H1 (cell line): ENCODE measurements at regions not wholly inside any gene's neighbourhood (a gene's known extent, or its start where the extent isn't known, plus 50 kb on each side); places are given as distances from the start of the nearest gene placed in this dataset.

ENCODE experiments used
- CTCF ChIA-PET: fragments of 300-600 bp; sonication (Branson Sonifier 250); formaldehyde crosslinking; loops from one replicate; lab custom pipeline; 2021; ENCODE audit not compliant: partially characterized antibody; lab: Charles Lee
- POLR2A ChIA-PET: fragments of 300-600 bp; sonication (Branson Sonifier 250); formaldehyde crosslinking; loops from one replicate; lab custom pipeline; 2021; ENCODE audit warnings: inconsistent platforms; ENCODE audit not compliant: partially characterized antibody; lab: Charles Lee
- DNase-seq, 2 experiments: peaks; one replicate each; pipeline versions ENCODE4 v3.0.0 to v3.0.0-alpha.2; 2010 to 2022; ENCODE audit warnings: low spot score in 2 of 2, low read depth in 1 of 2, mixed read lengths in 1 of 2
- FAIRE-seq: peaks from 2 replicates; lab custom pipeline; 2011; peaks lifted over from hg19 to GRCh38; lab: Jason Lieb, UNC
- H2AFZ ChIP-seq: 2 replicates; pipeline ENCODE4 v1.8.1; 2012; ENCODE audit warnings: low read length, inconsistent platforms
- H2AK5ac ChIP-seq: 2 replicates; pipeline ENCODE4 v1.6.1; 2013; ENCODE audit warnings: low read depth, low read length
- H2BK120ac ChIP-seq: replicated peaks from 2 replicates; pipeline ENCODE3; 2013; ENCODE audit warnings: low read depth, low read length, inconsistent platforms
- H2BK12ac ChIP-seq: 2 replicates; pipeline ENCODE4 v1.6.1; 2013; ENCODE audit warnings: low read depth, low read length
- H2BK15ac ChIP-seq: 2 replicates; pipeline ENCODE4 v1.6.1; 2013; ENCODE audit warnings: low read length
- H2BK20ac ChIP-seq: 2 replicates; pipeline ENCODE4 v1.6.1; 2013; ENCODE audit warnings: low read length
- H2BK5ac ChIP-seq: 2 replicates; pipeline ENCODE4 v1.6.1; 2013; ENCODE audit warnings: low read depth, low read length
- H3K14ac ChIP-seq: 2 replicates; pipeline ENCODE4 v1.6.1; 2013; ENCODE audit warnings: inconsistent platforms; ENCODE audit not compliant: insufficient read length
- H3K18ac ChIP-seq: 2 replicates; pipeline ENCODE4 v1.6.1; 2013; ENCODE audit warnings: low read length; ENCODE audit errors: extremely low read depth
- H3K23ac ChIP-seq: 2 replicates; pipeline ENCODE4 v1.6.1; 2013; ENCODE audit warnings: inconsistent platforms; ENCODE audit not compliant: insufficient read length
- H3K23me2 ChIP-seq: 2 replicates; pipeline ENCODE4 v1.6.1; 2013; ENCODE audit warnings: low read depth, low read length
- H3K27ac ChIP-seq: 2 replicates; pipeline ENCODE4 v1.6.1; 2011; ENCODE audit warnings: low read depth, low read length, inconsistent platforms
- H3K27me3 ChIP-seq, 4 experiments: replicated peaks in 1 of 4; 1 replicate in 1 of 4; 2 replicates in 3 of 4; pipeline versions ENCODE4 v1.6.1 to v1.8.1; 2011 to 2013; ENCODE audit warnings: low read length in 3 of 4, mild to moderate bottlenecking in 3 of 4, inconsistent platforms in 2 of 4, mixed read lengths in 2 of 4, moderate library complexity in 1 of 4; ENCODE audit not compliant: control insufficient read depth in 3 of 4, insufficient read depth in 3 of 4; ENCODE audit errors: extremely low read depth in 1 of 4
- H3K36me3 ChIP-seq, 4 experiments: 2 replicates each; pipeline versions ENCODE4 v1.6.1 to v1.8.1; 2011 to 2013; ENCODE audit warnings: mild to moderate bottlenecking in 4 of 4, low read length in 3 of 4, moderate library complexity in 2 of 4, control low read depth in 1 of 4, inconsistent platforms in 1 of 4; ENCODE audit not compliant: insufficient read depth in 4 of 4, control insufficient read depth in 2 of 4
- H3K4ac ChIP-seq: replicated peaks from 2 replicates; pipeline ENCODE3; 2013; ENCODE audit warnings: low read length, low read depth, mixed read lengths, inconsistent platforms; ENCODE audit not compliant: insufficient read length
- H3K4me1 ChIP-seq, 4 experiments: replicated peaks in 1 of 4; 1 replicate in 1 of 4; 2 replicates in 3 of 4; pipeline versions ENCODE4 v1.6.1 to v1.8.1; 2011 to 2013; ENCODE audit warnings: low read length in 3 of 4, inconsistent platforms in 2 of 4, mixed read lengths in 1 of 4; ENCODE audit not compliant: insufficient read depth in 4 of 4, control insufficient read depth in 3 of 4
- H3K4me2 ChIP-seq, 2 experiments: 2 replicates each; pipeline versions ENCODE4 v1.6.1 to v1.8.1; 2011 to 2013; ENCODE audit warnings: low read depth in 2 of 2, low read length in 2 of 2, control low read depth in 1 of 2, inconsistent platforms in 1 of 2, mild to moderate bottlenecking in 1 of 2; ENCODE audit not compliant: insufficient read depth in 1 of 2
- H3K4me3 ChIP-seq, 4 experiments: fragments of 200-600, 300-600 bp in 1 of 4; sonication (generic), shearing (Covaris generic), sonication (Bioruptor Twin) in 1 of 4; 2 replicates each; pipeline versions ENCODE4 v1.5.1 to v1.8.1; 2011 to 2016; ENCODE audit warnings: low read length in 4 of 4, low read depth in 3 of 4, control low read depth in 2 of 4, inconsistent platforms in 2 of 4, mild to moderate bottlenecking in 2 of 4, mixed read lengths in 1 of 4, moderate library complexity in 1 of 4; ENCODE audit not compliant: insufficient read depth in 2 of 4; ENCODE audit errors: extremely low read depth in 1 of 4
- H3K56ac ChIP-seq: replicated peaks from 2 replicates; pipeline ENCODE3; 2013; ENCODE audit warnings: low read depth, mild to moderate bottlenecking, mixed read lengths, low read length, inconsistent platforms; ENCODE audit not compliant: insufficient read length
- H3K79me1 ChIP-seq: 2 replicates; pipeline ENCODE4 v1.6.1; 2013; ENCODE audit warnings: low read depth, low read length, control low read depth
- H3K79me2 ChIP-seq, 2 experiments: 2 replicates each; pipeline versions ENCODE4 v1.6.1 to v1.8.1; 2012 to 2013; ENCODE audit warnings: low read length in 2 of 2, mild to moderate bottlenecking in 2 of 2, inconsistent platforms in 1 of 2; ENCODE audit not compliant: insufficient read depth in 2 of 2, control insufficient read depth in 1 of 2
- H3K9ac ChIP-seq, 4 experiments: replicated peaks in 1 of 4; 1 replicate in 1 of 4; 2 replicates in 3 of 4; pipeline versions ENCODE4 v1.6.1 to v1.8.1; 2011 to 2013; ENCODE audit warnings: low read depth in 3 of 4, low read length in 3 of 4, control low read depth in 2 of 4, mild to moderate bottlenecking in 2 of 4, moderate library complexity in 2 of 4, inconsistent platforms in 1 of 4; ENCODE audit errors: extremely low read depth in 1 of 4
- H3K9me3 ChIP-seq, 2 experiments: 2 replicates each; pipeline versions ENCODE4 v1.6.1 to v1.8.1; 2012 to 2013; ENCODE audit warnings: mild to moderate bottlenecking in 2 of 2, moderate library complexity in 2 of 2, control low read depth in 1 of 2, inconsistent platforms in 1 of 2, low read depth in 1 of 2, low read length in 1 of 2, mixed read lengths in 1 of 2; ENCODE audit not compliant: insufficient read depth in 2 of 2
- H4K20me1 ChIP-seq, 2 experiments: replicated peaks in 1 of 2; 2 replicates each; pipeline versions ENCODE3 to v1.8.1; 2011 to 2013; ENCODE audit warnings: inconsistent platforms in 2 of 2, low read length in 2 of 2, mild to moderate bottlenecking in 1 of 2; ENCODE audit not compliant: insufficient read depth in 2 of 2, control insufficient read depth in 1 of 2
- H4K5ac ChIP-seq: 2 replicates; pipeline ENCODE4 v1.6.1; 2013; ENCODE audit warnings: low read length, low read depth, mixed read lengths, inconsistent platforms; ENCODE audit not compliant: insufficient read length
- H4K8ac ChIP-seq: 2 replicates; pipeline ENCODE4 v1.8.0; 2013; ENCODE audit warnings: mild to moderate bottlenecking, moderate library complexity, low read length, inconsistent platforms; ENCODE audit not compliant: insufficient read depth; ENCODE audit errors: extremely low read depth
- H4K91ac ChIP-seq: replicated peaks from 2 replicates; pipeline ENCODE3; 2013; ENCODE audit warnings: low read length, mixed read lengths, inconsistent platforms; ENCODE audit not compliant: insufficient read length
- BACH1 ChIP-seq: IDR thresholded peaks from 2 replicates; pipeline ENCODE4 v1.6.1; 2012; ENCODE audit warnings: low read length, improper control_type of control experiment
- BCL11A ChIP-seq, 2 experiments: IDR thresholded peaks; one replicate each; pipeline ENCODE4 v1.6.1; 2011; ENCODE audit warnings: low read depth in 2 of 2, low read length in 2 of 2, mild to moderate bottlenecking in 2 of 2
- CEBPB ChIP-seq: IDR thresholded peaks from 2 replicates; pipeline ENCODE4 v1.6.1; 2012; ENCODE audit warnings: low read depth, low read length
- CHD2 ChIP-seq: IDR thresholded peaks from 2 replicates; pipeline ENCODE4 v1.6.1; 2012; ENCODE audit warnings: low read length, improper control_type of control experiment
- CTBP2 ChIP-seq: IDR thresholded peaks from 2 replicates; pipeline ENCODE4 v1.7.0; 2011; ENCODE audit warnings: borderline replicate concordance, mild to moderate bottlenecking, moderate library complexity, mixed read lengths, low read length; ENCODE audit not compliant: insufficient read depth, insufficient read length
- EP300 ChIP-seq, 2 experiments: IDR thresholded peaks; 1 replicate in 1 of 2; 2 replicates in 1 of 2; pipeline ENCODE4 v1.6.1; 2011 to 2012; ENCODE audit warnings: low read depth in 2 of 2, low read length in 2 of 2, mild to moderate bottlenecking in 2 of 2, borderline replicate concordance in 1 of 2, inconsistent platforms in 1 of 2, moderate library complexity in 1 of 2
- GTF2F1 ChIP-seq: IDR thresholded peaks from 2 replicates; pipeline ENCODE4 v1.6.1; 2012; ENCODE audit warnings: low read depth, low read length, improper control_type of control experiment, borderline replicate concordance
- KDM5A ChIP-seq: fragments of 200-600 bp; IDR thresholded peaks from 2 replicates; pipeline ENCODE4 v1.7.1; 2012; ENCODE audit warnings: mild to moderate bottlenecking, low read length, inconsistent platforms, mixed read lengths
- MAX ChIP-seq: IDR thresholded peaks from 2 replicates; pipeline ENCODE4 v1.6.1; 2012; ENCODE audit warnings: inconsistent platforms
- RFX5 ChIP-seq: IDR thresholded peaks from 2 replicates; pipeline ENCODE4 v1.6.1; 2011; ENCODE audit warnings: low read depth, low read length, improper control_type of control experiment, borderline replicate concordance
- TCF12 ChIP-seq: IDR thresholded peaks from 2 replicates; pipeline ENCODE4 v1.6.1; 2011; ENCODE audit warnings: low read depth, mild to moderate bottlenecking, low read length
- YY1 ChIP-seq: IDR thresholded peaks from 2 replicates; pipeline ENCODE4 v1.6.1; 2011; ENCODE audit warnings: low read depth, mild to moderate bottlenecking, low read length
- WGBS, 2 experiments: shearing (Covaris generic) in 1 of 2; methylation state at CpG; one replicate each; pipeline versions ENCODE4 v1.1.6 to v1.1.7; 2013 to 2015; ENCODE audit warnings: low lambda C conversion rate in 2 of 2, mixed read lengths in 2 of 2, inconsistent platforms in 1 of 2, low coverage in 1 of 2, missing lambda C conversion rate in 1 of 2; ENCODE audit not compliant: insufficient replicate concordance in 2 of 2, insufficient coverage in 1 of 2, insufficient read length in 1 of 2; ENCODE audit errors: extremely low coverage in 1 of 2, missing lambda C conversion rate in 1 of 2; 5-methylcytosine and 5-hydroxymethylcytosine counted together

- H3K79me2 ChIP-seq: no peaks in the 10 kb centered on the region
- DNase-seq: no peak
- ChIA-PET CTCF (interaction anchor here (0.7 kb wide), 1 partner anchor 158 kb away, joined by 3 read pairs; no protein-coding TSS in a partner anchor), POLR2A (no interaction called here)
- H2BK5ac ChIP-seq: no peak overlapping the region
- H3K56ac ChIP-seq: no peak overlapping the region
- no peak for FAIRE-seq
- H3K27me3 ChIP-seq: no peaks in the 10 kb centered on the region
- H4K5ac ChIP-seq: no peak overlapping the region
- no peak overlapping the region for H2BK20ac ChIP-seq
- no peaks in the 10 kb centered on the region for H3K9me3 ChIP-seq
- no peak overlapping the region for H3K14ac ChIP-seq
- H4K20me1 ChIP-seq: no peaks in the 10 kb centered on the region
- no peak overlapping the region for H3K4ac ChIP-seq
- no peak overlapping the region for H2BK15ac ChIP-seq
- no peak overlapping the region for H4K91ac ChIP-seq
- no peak overlapping the region for H3K9ac ChIP-seq
- H2AK5ac ChIP-seq: no peak overlapping the region
- no peaks in the 10 kb centered on the region for H3K36me3 ChIP-seq
- H4K8ac ChIP-seq: no peak overlapping the region
- no peak overlapping the region for H2BK120ac ChIP-seq
- H3K23me2 ChIP-seq: no peaks in the 10 kb centered on the region; the same call in 1 of the 2 replicates
- no peak overlapping the region for H2AFZ ChIP-seq
- 84% methylated on average over 3 of the region's 3 CpGs; no CpG with 5 or more reads in 1 of the 2 experiments for WGBS, 2 experiments
- peaks cover 0 to 12% (median 5%) of the 10 kb centered on the region in 4 experiments; a peak in 4 of 7 replicates for H3K4me1 ChIP-seq
- H3K23ac ChIP-seq: no peak overlapping the region
- no peak overlapping the region for H2BK12ac ChIP-seq
- H3K27ac ChIP-seq: no peak overlapping the region
- no peaks in the 10 kb centered on the region for H3K79me1 ChIP-seq
- H3K4me3 ChIP-seq: no peak overlapping the region
- H3K18ac ChIP-seq: no peak overlapping the region
- H3K4me2 ChIP-seq: no peak overlapping the region
- no peak for TF ChIP-seq RFX5
- no peak for TF ChIP-seq EP300 (IDR thresholded peaks at IDR 0.05; ENCODE audit: borderline replicate concordance in 1 of 2, low read depth in 2 of 2, low read length in 2 of 2)
- TF ChIP-seq MAX: no peak
- TF ChIP-seq BCL11A (IDR thresholded peaks at IDR 0.05; ENCODE audit: low read depth in 2 of 2, low read length in 2 of 2): no peak
- no peak for TF ChIP-seq CHD2
- no peak for TF ChIP-seq YY1
- no peak for TF ChIP-seq KDM5A
- no peak for TF ChIP-seq CEBPB
- TF ChIP-seq TCF12: no peak
- TF ChIP-seq BACH1: no peak
- TF ChIP-seq CTBP2: no peak
- no peak for TF ChIP-seq GTF2F1
Measured at GRCh38 chr16:52386694-52387093, 160.2 kb downstream of the TOX3 start.
